ENCODE measurements at regions not wholly inside any gene's neighbourhood (a gene's known extent, or its start where the extent isn't known, plus 50 kb on each side); places are given as distances from the start of the nearest gene placed in this dataset.

DNA sequence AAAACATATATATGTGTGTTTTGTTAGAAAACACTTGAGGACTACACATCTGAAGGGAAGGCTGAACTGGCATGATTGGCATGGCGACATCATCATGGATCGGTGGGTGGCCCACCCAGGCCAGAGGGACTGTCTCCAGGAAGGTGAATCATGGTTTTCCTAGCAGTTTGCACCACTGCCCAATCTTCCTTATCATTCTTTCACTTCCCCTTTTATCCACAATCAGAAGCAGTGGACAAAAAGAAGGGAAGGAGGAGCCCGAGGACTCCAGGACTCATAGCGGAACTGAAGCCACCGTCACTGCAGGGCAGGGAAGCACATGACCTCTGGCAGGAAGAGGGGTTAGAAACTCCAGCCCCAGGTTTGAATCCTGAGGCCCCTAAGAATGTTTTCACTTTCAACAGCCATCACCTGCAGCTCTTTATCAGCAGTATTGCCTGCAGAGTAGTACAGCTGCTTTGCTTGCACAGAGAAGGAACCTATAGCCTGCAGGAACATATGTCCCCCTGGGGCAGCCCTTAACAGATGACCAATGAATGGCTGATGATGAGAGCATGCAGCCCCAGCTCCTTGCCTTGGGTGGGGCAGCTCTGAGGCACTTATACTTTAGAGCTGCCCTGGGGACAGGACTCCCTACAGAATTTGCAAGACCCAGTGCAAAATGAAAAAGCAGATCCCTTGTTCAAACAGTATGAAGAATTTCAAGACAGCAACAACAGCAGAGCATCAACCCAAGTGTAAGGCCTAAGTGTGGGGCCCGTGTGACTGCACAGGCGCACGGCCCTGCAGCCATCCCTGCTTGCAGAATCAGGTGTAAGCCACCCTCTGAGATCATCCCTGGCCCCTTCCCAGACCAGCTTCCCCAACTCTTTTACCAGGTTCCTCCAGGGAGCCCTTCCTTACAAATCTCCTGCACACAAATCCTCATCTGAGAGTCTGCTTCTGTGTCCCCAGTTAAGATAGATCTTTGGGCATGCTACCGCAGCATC is 241.8 kb upstream of the IRF2BP2 start (continued):
- no peak for TF ChIP-seq FOSL1 (IDR thresholded peaks at IDR 0.05; ENCODE audit: low read depth)

DNA sequence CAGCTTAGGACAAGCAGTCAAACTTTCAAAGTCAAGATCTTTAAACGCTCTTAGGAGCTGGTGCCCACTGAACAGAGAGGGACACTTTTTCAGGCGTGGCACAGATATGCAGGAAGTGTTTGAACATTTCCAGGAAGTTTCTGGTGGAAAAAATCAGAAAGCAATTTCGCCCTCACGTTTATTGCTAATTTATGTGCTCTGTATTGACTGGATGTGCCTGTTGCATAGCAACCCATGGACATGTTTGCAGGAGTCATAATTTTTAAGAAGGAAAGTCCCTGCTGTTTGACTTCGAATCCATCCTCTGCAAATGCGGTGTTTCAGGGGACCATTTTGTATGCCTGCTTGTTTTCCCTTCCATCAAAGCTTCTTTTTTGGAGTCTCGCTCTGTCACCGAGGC is 239.9 kb upstream of the IRF2BP2 start:
- no peak overlapping the region for H3K4me2 ChIP-seq (ENCODE audit: low read length)
- ATAC-seq (no peak), DNase-seq (ENCODE audit: low read depth, low spot score) (no peak)
- ChIA-PET RAD21 (ENCODE audit: low non-redundant PET in 1 of 2, low total read pairs in 2 of 2, uncharacterized antibody in 2 of 2, unreplicated experiment in 2 of 2) (no interaction called here), CTCF (no interaction called here), POLR2A (no interaction called here)
- no peaks in the 10 kb centered on the region for H4K20me1 ChIP-seq (ENCODE audit: insufficient read depth)
- no peaks in the 10 kb centered on the region for H3K9me3 ChIP-seq (ENCODE audit: control insufficient read depth in 1 of 2, insufficient read depth in 1 of 2, low read depth in 1 of 2, low read length in 2 of 2)
- H3K9me2 ChIP-seq (ENCODE audit: insufficient read depth): no peaks in the 10 kb centered on the region
- intact Hi-C loops (cut with micrococcal nuclease): no loop called here
- no peaks in the 10 kb centered on the region for H3K4me1 ChIP-seq (ENCODE audit: control insufficient read depth in 1 of 2, insufficient read depth in 2 of 2, low read length in 2 of 2)
- H3K79me2 ChIP-seq (ENCODE audit: insufficient read depth, low read length): no peaks in the 10 kb centered on the region
- TF ChIP-seq, protein P1, sequence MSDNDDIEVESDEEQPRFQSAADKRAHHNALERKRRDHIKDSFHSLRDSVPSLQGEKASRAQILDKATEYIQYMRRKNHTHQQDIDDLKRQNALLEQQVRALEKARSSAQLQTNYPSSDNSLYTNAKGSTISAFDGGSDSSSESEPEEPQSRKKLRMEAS (IDR thresholded peaks at IDR 0.05): no peak
- TF ChIP-seq POLR2AphosphoS5 (IDR thresholded peaks at IDR 0.05; ENCODE audit: low read depth, low read length): no peak
- TF ChIP-seq, protein P2, sequence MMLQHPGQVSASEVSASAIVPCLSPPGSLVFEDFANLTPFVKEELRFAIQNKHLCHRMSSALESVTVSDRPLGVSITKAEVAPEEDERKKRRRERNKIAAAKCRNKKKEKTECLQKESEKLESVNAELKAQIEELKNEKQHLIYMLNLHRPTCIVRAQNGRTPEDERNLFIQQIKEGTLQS (IDR thresholded peaks at IDR 0.05): no peak
- no peak for TF ChIP-seq ZNF274 (IDR thresholded peaks at IDR 0.05; ENCODE audit: low read depth, low read length)
- TF ChIP-seq JUND (IDR thresholded peaks at IDR 0.05): no peak
- no TSS peak for BruUV-seq (replicated peaks)
- no peaks in the 10 kb centered on the region; the same call in 1 of the 2 replicates for H3K27me3 ChIP-seq (ENCODE audit: insufficient read depth, low read length)
- H3K27ac ChIP-seq (ENCODE audit: low read depth, low read length): no peak overlapping the region
- no peak overlapping the region for H3K9ac ChIP-seq (ENCODE audit: low read length)
- no peak overlapping the region for H3K4me3 ChIP-seq (replicated peaks in 1 of 2; ENCODE audit: low read depth in 1 of 2, low read length in 2 of 2)
- H2AFZ ChIP-seq (ENCODE audit: low read depth, low read length, poor library complexity, severe bottlenecking): no peak overlapping the region
- H3K36me3 ChIP-seq (ENCODE audit: control insufficient read depth in 1 of 2, insufficient read depth in 2 of 2, low read length in 2 of 2): no peaks in the 10 kb centered on the region
